Fibroblast of mammary gland (primary cell): ENCODE measurements at regions not wholly inside any gene's neighbourhood (a gene's known extent, or its start where the extent isn't known, plus 50 kb on each side); places are given as distances from the start of the nearest gene placed in this dataset.

Experiments
- DNase-seq: peaks from one replicate; pipeline ENCODE4 v3.0.0-alpha.2; 2010; ENCODE audit warnings: low read depth
- H3K4me3 ChIP-seq: 2 replicates; pipeline ENCODE4 v1.5.1; 2011; ENCODE audit warnings: low read depth, mild to moderate bottlenecking, low read length, moderate library complexity; ENCODE audit not compliant: control insufficient read depth
- TF ChIP-seq, protein P1 (sequence below): conservative IDR thresholded peaks from 2 replicates; pipeline ENCODE4 v1.5.1; 2011; ENCODE audit warnings: low read depth, low read length, inconsistent platforms; ENCODE audit not compliant: control insufficient read depth, insufficient read depth

DNA sequence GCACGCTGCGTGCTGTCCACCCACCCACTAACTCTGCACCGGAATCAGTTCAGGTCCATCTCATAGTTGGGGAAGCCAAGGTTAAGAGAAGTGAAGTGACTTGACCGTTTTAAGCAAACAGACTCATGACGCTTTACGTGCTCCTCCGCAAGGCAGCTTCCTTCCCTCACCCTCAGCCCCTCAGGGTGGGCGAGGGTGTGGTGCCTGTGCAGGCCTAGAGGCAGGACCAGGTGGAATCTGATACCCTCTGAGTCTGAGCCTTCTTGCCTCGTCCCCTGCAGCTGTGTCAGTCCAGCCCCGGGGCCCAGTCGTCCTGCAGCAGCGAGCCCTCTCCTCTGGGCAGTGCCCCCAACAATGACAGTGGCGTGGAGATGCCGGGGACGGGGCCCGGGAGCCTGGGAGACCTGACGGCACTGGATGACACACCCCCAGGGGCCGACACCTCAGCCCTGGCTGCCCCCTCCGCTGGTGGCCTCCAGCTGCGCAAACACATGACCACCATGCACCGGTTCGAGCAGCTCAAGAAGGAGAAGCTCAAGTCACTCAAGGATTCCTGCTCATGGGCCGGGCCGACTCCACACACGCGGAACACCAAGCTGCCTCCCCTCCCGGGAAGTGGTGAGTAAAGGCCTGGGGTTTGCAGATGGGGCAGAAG, 250.5 kb downstream of the GLI2 start:
- DNase-seq = no peak
- no peak overlapping the region for H3K4me3 ChIP-seq
- TF ChIP-seq, protein P1, sequence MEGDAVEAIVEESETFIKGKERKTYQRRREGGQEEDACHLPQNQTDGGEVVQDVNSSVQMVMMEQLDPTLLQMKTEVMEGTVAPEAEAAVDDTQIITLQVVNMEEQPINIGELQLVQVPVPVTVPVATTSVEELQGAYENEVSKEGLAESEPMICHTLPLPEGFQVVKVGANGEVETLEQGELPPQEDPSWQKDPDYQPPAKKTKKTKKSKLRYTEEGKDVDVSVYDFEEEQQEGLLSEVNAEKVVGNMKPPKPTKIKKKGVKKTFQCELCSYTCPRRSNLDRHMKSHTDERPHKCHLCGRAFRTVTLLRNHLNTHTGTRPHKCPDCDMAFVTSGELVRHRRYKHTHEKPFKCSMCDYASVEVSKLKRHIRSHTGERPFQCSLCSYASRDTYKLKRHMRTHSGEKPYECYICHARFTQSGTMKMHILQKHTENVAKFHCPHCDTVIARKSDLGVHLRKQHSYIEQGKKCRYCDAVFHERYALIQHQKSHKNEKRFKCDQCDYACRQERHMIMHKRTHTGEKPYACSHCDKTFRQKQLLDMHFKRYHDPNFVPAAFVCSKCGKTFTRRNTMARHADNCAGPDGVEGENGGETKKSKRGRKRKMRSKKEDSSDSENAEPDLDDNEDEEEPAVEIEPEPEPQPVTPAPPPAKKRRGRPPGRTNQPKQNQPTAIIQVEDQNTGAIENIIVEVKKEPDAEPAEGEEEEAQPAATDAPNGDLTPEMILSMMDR = no peak

DNA sequence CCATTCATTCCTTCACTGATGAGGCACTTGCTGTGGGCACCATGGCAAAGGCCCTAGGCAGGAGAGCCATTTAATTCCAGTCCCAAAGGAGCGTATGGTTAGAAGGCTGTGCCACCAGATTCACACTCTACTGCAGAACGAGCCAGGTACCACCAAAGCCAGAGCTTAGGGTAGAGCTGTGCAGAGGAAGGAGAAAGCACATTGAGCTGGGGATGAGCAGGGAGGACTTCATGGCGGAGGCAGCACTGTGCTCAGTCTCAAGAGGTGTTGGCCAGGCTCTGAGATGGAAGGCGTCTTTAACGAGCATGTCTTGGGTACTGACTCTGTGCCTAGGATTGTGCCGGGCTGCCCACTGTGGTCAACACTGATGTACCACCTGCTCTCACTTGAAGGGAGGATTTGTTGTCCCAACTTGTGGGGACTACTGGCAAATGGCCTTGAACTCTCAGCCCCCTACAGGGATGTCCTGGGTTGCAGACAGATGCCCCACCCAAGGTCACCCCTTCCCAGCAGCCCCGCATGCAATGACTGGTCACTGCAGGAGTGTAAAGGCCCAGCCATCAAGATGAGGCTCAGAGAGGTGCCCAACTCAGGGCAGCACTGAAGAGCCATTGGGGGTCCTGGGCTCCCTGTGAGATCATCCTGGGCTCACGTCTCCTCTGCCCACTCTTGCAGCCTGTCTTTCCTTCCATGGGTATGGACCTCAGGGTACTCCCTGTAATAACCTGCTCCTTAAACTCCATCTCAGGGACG, 251.4 kb downstream of the GLI2 start:
- no peak overlapping the region for H3K4me3 ChIP-seq
- DNase-seq = no peak
- TF ChIP-seq, protein P1 = no peak

DNA sequence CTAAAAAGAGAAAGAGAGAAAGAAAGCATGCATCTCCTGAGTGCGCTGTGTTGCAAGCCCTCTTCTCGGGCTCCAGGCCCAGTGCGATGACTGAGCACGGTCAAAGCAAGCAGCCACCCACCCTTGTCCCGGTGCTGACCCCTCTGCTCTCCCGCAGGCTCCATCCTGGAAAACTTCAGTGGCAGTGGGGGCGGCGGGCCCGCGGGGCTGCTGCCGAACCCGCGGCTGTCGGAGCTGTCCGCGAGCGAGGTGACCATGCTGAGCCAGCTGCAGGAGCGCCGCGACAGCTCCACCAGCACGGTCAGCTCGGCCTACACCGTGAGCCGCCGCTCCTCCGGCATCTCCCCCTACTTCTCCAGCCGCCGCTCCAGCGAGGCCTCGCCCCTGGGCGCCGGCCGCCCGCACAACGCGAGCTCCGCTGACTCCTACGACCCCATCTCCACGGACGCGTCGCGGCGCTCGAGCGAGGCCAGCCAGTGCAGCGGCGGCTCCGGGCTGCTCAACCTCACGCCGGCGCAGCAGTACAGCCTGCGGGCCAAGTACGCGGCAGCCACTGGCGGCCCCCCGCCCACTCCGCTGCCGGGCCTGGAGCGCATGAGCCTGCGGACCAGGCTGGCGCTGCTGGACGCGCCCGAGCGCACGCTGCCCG, 252.5 kb downstream of the GLI2 start:
- TF ChIP-seq, protein P1 = no peak
- DNase-seq = peak; percentile 74
- no peak overlapping the region for H3K4me3 ChIP-seq

DNA sequence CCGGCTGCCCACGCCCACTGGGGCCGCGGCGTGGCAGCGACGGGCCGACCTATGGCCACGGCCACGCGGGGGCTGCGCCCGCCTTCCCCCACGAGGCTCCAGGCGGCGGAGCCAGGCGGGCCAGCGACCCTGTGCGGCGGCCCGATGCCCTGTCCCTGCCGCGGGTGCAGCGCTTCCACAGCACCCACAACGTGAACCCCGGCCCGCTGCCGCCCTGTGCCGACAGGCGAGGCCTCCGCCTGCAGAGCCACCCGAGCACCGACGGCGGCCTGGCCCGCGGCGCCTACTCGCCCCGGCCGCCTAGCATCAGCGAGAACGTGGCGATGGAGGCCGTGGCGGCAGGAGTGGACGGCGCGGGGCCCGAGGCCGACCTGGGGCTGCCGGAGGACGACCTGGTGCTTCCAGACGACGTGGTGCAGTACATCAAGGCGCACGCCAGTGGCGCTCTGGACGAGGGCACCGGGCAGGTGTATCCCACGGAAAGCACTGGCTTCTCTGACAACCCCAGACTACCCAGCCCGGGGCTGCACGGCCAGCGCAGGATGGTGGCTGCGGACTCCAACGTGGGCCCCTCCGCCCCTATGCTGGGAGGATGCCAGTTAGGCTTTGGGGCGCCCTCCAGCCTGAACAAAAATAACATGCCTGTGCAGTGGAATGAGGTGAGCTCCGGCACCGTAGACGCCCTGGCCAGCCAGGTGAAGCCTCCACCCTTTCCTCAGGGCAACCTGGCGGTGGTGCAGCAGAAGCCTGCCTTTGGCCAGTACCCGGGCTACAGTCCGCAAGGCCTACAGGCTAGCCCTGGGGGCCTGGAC, 253.2 kb downstream of the GLI2 start:
- TF ChIP-seq, protein P1 = no peak
- H3K4me3 ChIP-seq = no peak overlapping the region
- DNase-seq = no peak

DNA sequence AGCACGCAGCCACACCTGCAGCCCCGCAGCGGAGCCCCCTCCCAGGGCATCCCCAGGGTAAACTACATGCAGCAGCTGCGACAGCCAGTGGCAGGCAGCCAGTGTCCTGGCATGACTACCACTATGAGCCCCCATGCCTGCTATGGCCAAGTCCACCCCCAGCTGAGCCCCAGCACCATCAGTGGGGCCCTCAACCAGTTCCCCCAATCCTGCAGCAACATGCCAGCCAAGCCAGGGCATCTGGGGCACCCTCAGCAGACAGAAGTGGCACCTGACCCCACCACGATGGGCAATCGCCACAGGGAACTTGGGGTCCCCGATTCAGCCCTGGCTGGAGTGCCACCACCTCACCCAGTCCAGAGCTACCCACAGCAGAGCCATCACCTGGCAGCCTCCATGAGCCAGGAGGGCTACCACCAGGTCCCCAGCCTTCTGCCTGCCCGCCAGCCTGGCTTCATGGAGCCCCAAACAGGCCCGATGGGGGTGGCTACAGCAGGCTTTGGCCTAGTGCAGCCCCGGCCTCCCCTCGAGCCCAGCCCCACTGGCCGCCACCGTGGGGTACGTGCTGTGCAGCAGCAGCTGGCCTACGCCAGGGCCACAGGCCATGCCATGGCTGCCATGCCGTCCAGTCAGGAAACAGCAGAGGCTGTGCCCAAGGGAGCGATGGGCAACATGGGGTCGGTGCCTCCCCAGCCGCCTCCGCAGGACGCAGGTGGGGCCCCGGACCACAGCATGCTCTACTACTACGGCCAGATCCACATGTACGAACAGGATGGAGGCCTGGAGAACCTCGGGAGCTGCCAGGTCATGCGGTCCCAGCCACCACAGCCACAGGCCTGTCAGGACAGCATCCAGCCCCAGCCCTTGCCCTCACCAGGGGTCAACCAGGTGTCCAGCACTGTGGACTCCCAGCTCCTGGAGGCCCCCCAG, 254.1 kb downstream of the GLI2 start:
- DNase-seq = no peak
- TF ChIP-seq, protein P1 = no peak
- H3K4me3 ChIP-seq = no peak overlapping the region
